ENCODE measurements at regions not wholly inside any gene's neighbourhood (a gene's known extent, or its start where the extent isn't known, plus 50 kb on each side); places are given as distances from the start of the nearest gene placed in this dataset.

DNA sequence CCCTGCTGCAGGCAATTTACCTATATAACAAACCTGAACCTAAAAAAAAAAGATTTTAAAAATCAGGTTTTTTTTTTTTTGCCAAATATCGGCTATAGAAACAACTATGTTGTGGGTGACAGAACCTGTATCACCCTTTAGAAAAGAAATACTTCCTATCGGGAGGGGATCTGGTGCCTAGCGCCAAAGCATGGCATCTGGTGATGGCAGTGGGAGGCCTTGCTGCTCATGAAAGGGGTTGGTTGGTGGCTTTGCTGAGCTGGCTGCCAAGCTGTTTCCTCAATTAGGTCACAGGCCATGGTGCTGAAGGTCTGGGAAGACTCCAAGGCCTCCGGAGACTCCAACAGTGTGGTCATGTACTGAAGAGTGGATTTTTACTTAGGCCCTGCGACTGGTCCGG is 328.5 kb downstream of the KLF5 start:
- intact Hi-C loops (cut with micrococcal nuclease): no loop called here
- H3K9me3 Mint-ChIP-seq: no peaks in the 10 kb centered on the region
- no peak overlapping the region for H3K4me3 Mint-ChIP-seq
- H3K4me1 Mint-ChIP-seq (ENCODE audit: low read depth): no peaks in the 10 kb centered on the region
- no peaks in the 10 kb centered on the region for H3K27me3 Mint-ChIP-seq (ENCODE audit: insufficient read depth)
- H3K27ac Mint-ChIP-seq: no peak overlapping the region
- no peak for DNase-seq (ENCODE audit: low spot score)
- no peaks in the 10 kb centered on the region for H3K36me3 Mint-ChIP-seq (ENCODE audit: low read depth)

GRCh38 chr13:73385848-73386247 is 327.0 kb downstream of the KLF5 start:
- no peak overlapping the region for H3K27ac Mint-ChIP-seq
- no peaks in the 10 kb centered on the region for H3K36me3 Mint-ChIP-seq (ENCODE audit: low read depth)
- no peak for DNase-seq (ENCODE audit: low spot score)
- H3K9me3 Mint-ChIP-seq: no peaks in the 10 kb centered on the region
- intact Hi-C loops (cut with micrococcal nuclease): no loop called here
- no peaks in the 10 kb centered on the region for H3K4me1 Mint-ChIP-seq (ENCODE audit: low read depth)
- H3K4me3 Mint-ChIP-seq: no peak overlapping the region
- H3K27me3 Mint-ChIP-seq (ENCODE audit: insufficient read depth): peaks cover 2% of the 10 kb centered on the region

DNA sequence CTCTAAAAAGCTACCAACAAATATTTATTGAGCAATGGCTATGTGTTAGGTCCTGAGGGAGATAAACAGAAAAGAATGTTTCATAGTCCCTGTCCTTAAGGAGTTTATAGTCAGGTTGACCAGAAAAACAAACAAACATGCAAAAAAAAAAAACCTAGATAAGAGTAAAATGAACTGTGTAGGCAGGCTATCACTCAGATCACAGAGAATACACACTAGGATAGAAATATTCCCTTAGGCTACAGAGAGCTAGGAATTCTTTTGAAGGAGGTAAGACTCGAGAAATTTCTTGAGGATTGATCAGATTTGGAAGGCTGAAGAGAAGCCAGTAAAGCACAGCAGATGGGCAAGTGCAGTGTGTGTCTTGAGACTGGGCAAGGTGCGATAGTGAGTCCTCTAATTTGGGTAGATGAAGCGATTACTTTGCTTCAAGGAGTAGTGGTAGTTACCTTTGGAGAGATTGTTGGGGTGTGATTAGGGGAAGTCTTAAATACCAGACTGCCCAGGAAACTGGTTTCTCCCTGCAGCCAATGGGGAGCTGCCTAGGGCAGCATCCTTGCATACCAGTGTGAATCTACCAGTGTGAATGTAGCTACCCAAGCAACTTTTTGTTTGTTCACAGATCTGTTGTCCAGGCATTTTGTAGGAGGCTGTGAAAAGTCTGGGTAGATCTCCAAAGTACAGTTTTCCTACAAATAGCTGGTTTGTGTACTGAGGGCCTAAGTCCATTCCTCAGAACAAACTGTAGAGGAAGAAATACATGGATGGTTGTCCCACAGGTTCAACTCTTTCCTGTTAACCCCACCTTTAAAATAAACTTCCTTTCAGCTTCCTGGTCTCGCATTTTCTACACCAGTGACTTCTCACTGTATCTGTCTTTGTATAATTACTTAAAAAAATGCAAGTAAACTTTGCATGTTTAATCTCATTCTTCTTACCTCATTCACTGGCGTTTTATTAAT is 314.1 kb downstream of the KLF5 start:
- Mint-ChIP-seq H3K4me3 (no peak overlapping the region), H3K4me1 (ENCODE audit: low read depth) (no peaks in the 10 kb centered on the region), H3K36me3 (ENCODE audit: low read depth) (no peaks in the 10 kb centered on the region), H3K27me3 (ENCODE audit: insufficient read depth) (peaks cover 3% of the 10 kb centered on the region), H3K9me3 (peaks cover 3% of the 10 kb centered on the region), H3K27ac (no peak overlapping the region)
- no peak for DNase-seq (ENCODE audit: low spot score)
- intact Hi-C loops (cut with micrococcal nuclease): no loop called here

- H3K36me3 Mint-ChIP-seq (ENCODE audit: low read depth): no peaks in the 10 kb centered on the region
- H3K27me3 Mint-ChIP-seq (ENCODE audit: insufficient read depth): peaks cover 3% of the 10 kb centered on the region
- intact Hi-C loops (cut with micrococcal nuclease): no loop called here
- H3K4me3 Mint-ChIP-seq: no peak overlapping the region
- no peak overlapping the region for H3K27ac Mint-ChIP-seq
- no peak for DNase-seq (ENCODE audit: low spot score)
- peaks cover 3% of the 10 kb centered on the region for H3K9me3 Mint-ChIP-seq
- H3K4me1 Mint-ChIP-seq (ENCODE audit: low read depth): no peaks in the 10 kb centered on the region
Observed at GRCh38 chr13:73370066-73370465, 311.3 kb downstream of the KLF5 start.

- DNase-seq (ENCODE audit: low spot score): no peak
- no peak overlapping the region for H3K27ac Mint-ChIP-seq
- peaks cover 3% of the 10 kb centered on the region for H3K9me3 Mint-ChIP-seq
- peaks cover 3% of the 10 kb centered on the region for H3K27me3 Mint-ChIP-seq (ENCODE audit: insufficient read depth)
- intact Hi-C loops (cut with micrococcal nuclease): no loop called here
- H3K4me3 Mint-ChIP-seq: no peak overlapping the region
- no peaks in the 10 kb centered on the region for H3K36me3 Mint-ChIP-seq (ENCODE audit: low read depth)
- H3K4me1 Mint-ChIP-seq (ENCODE audit: low read depth): no peaks in the 10 kb centered on the region
Observed at GRCh38 chr13:73369095-73369494, 310.3 kb downstream of the KLF5 start.

- Mint-ChIP-seq H3K4me1 (ENCODE audit: low read depth) (no peaks in the 10 kb centered on the region), H3K27me3 (ENCODE audit: insufficient read depth) (peaks cover 3% of the 10 kb centered on the region), H3K36me3 (ENCODE audit: low read depth) (no peaks in the 10 kb centered on the region), H3K9me3 (peaks cover 3% of the 10 kb centered on the region), H3K27ac (no peak overlapping the region), H3K4me3 (no peak overlapping the region)
- DNase-seq (ENCODE audit: low spot score): no peak
- intact Hi-C loops (cut with micrococcal nuclease): no loop called here
Observed at GRCh38 chr13:73368608-73369007, 309.8 kb downstream of the KLF5 start.

- peaks cover 3% of the 10 kb centered on the region for H3K9me3 Mint-ChIP-seq
- intact Hi-C loops (cut with micrococcal nuclease): no loop called here
- H3K27ac Mint-ChIP-seq: no peak overlapping the region
- no peak overlapping the region for H3K4me3 Mint-ChIP-seq
- peaks cover 3% of the 10 kb centered on the region for H3K27me3 Mint-ChIP-seq (ENCODE audit: insufficient read depth)
- no peaks in the 10 kb centered on the region for H3K4me1 Mint-ChIP-seq (ENCODE audit: low read depth)
- DNase-seq (ENCODE audit: low spot score): no peak
- no peaks in the 10 kb centered on the region for H3K36me3 Mint-ChIP-seq (ENCODE audit: low read depth)
Observed at GRCh38 chr13:73367886-73368285, 309.1 kb downstream of the KLF5 start.

DNA sequence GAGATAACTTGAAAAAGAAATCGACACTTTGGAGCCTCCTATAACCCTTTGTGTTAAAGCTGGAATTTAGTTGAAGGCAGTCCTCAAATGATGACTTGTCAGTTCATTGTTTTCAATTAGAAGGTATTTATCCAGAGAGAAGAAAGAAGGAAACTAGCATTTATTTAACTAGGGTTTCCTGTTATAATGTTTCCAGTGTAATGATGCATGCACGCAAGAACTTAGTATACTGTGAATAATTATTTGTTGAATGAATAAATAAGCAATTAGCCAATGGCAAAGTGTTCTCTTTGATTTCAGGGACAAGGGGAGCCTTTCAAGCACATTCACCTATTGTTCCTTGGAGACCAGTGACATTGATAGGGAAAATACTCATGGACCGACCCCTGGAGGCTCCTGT is 307.4 kb downstream of the KLF5 start:
- no peaks in the 10 kb centered on the region for H3K36me3 Mint-ChIP-seq (ENCODE audit: low read depth)
- no peaks in the 10 kb centered on the region for H3K4me1 Mint-ChIP-seq (ENCODE audit: low read depth)
- H3K9me3 Mint-ChIP-seq: no peaks in the 10 kb centered on the region
- H3K27me3 Mint-ChIP-seq (ENCODE audit: insufficient read depth): no peaks in the 10 kb centered on the region
- H3K27ac Mint-ChIP-seq: no peak overlapping the region
- DNase-seq (ENCODE audit: low spot score): no peak
- no peak overlapping the region for H3K4me3 Mint-ChIP-seq
- intact Hi-C loops (cut with micrococcal nuclease): no loop called here

- H3K9me3 Mint-ChIP-seq: no peaks in the 10 kb centered on the region
- no peak overlapping the region for H3K27ac Mint-ChIP-seq
- intact Hi-C loops (cut with micrococcal nuclease): no loop called here
- no peaks in the 10 kb centered on the region for H3K27me3 Mint-ChIP-seq (ENCODE audit: insufficient read depth)
- no peak overlapping the region for H3K4me3 Mint-ChIP-seq
- no peak for DNase-seq (ENCODE audit: low spot score)
- H3K4me1 Mint-ChIP-seq (ENCODE audit: low read depth): no peaks in the 10 kb centered on the region
- H3K36me3 Mint-ChIP-seq (ENCODE audit: low read depth): no peaks in the 10 kb centered on the region
Observed at GRCh38 chr13:73365681-73366080, 306.9 kb downstream of the KLF5 start.

GRCh38 chr13:73365252-73365651 is 306.4 kb downstream of the KLF5 start:
- no peaks in the 10 kb centered on the region for H3K9me3 Mint-ChIP-seq

DNA sequence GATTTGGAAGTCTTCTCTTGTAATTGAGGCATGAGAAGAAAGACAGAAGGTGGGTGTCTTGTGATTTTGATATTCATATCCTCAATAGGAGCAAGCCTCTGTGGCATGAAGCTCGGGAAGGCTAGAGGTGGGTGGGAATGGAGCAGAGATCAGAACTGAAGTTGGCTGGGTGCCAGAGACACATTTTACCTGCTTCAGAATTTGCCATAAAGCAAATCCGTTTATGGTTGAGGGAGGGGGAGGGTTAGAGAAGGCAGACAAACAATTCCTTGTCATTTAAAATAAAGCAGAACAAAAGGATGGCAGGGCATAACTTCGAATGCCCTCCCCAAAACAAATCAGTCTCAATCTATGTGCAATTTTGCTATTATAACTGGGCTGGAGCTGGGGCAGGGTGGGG is 305.9 kb downstream of the KLF5 start:
- H3K27ac Mint-ChIP-seq: no peak overlapping the region
- no peaks in the 10 kb centered on the region for H3K4me1 Mint-ChIP-seq (ENCODE audit: low read depth)
- no peaks in the 10 kb centered on the region for H3K9me3 Mint-ChIP-seq
- intact Hi-C loops (cut with micrococcal nuclease): no loop called here
- DNase-seq (ENCODE audit: low spot score): no peak
- no peaks in the 10 kb centered on the region for H3K27me3 Mint-ChIP-seq (ENCODE audit: insufficient read depth)
- H3K36me3 Mint-ChIP-seq (ENCODE audit: low read depth): no peaks in the 10 kb centered on the region
- H3K4me3 Mint-ChIP-seq: no peak overlapping the region

More at GRCh38 chr13:73365252-73365651, 306.4 kb downstream of the KLF5 start:
- Mint-ChIP-seq H3K27me3 (ENCODE audit: insufficient read depth) (no peaks in the 10 kb centered on the region), H3K27ac (no peak overlapping the region), H3K4me1 (ENCODE audit: low read depth) (no peaks in the 10 kb centered on the region), H3K36me3 (ENCODE audit: low read depth) (no peaks in the 10 kb centered on the region), H3K4me3 (no peak overlapping the region)
- intact Hi-C loops (cut with micrococcal nuclease): no loop called here
- DNase-seq (ENCODE audit: low spot score): no peak

GRCh38 chr13:73358606-73359095 is 299.8 kb downstream of the KLF5 start:
- H3K4me1 Mint-ChIP-seq (ENCODE audit: low read depth): no peaks in the 10 kb centered on the region
- no peak overlapping the region for H3K27ac Mint-ChIP-seq
- no peaks in the 10 kb centered on the region for H3K27me3 Mint-ChIP-seq (ENCODE audit: insufficient read depth)
- DNase-seq (ENCODE audit: low spot score): no peak
- H3K4me3 Mint-ChIP-seq: no peak overlapping the region
- no peaks in the 10 kb centered on the region for H3K36me3 Mint-ChIP-seq (ENCODE audit: low read depth)
- H3K9me3 Mint-ChIP-seq: no peaks in the 10 kb centered on the region
- intact Hi-C loops (cut with micrococcal nuclease): no loop called here

DNA sequence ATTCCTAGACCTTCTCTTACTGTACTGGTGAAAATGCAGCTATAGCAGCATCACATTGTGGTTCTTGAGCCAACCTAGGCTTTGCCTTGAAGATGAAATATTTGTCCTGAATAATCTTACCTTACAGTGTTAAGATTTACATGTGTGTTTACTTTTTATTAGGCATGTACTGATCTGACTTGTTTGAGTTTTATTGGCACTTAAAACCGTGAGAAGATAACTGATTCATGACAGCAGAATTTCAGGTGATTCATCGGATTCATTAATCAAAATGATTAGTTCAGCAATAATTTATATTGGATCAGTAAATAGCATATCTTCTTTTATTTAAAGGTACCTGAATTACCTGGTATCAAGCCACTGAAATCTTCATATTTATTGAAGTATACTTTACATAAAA is 296.3 kb downstream of the KLF5 start:
- Mint-ChIP-seq H3K27me3 (ENCODE audit: insufficient read depth) (no peaks in the 10 kb centered on the region), H3K4me1 (ENCODE audit: low read depth) (no peaks in the 10 kb centered on the region), H3K27ac (no peak overlapping the region), H3K4me3 (no peak overlapping the region), H3K9me3 (no peaks in the 10 kb centered on the region), H3K36me3 (ENCODE audit: low read depth) (no peaks in the 10 kb centered on the region)
- intact Hi-C loops (cut with micrococcal nuclease): no loop called here
- DNase-seq (ENCODE audit: low spot score): no peak
